Loucy (cell line): ENCODE measurements at regions not wholly inside any gene's neighbourhood (a gene's known extent, or its start where the extent isn't known, plus 50 kb on each side); places are given as distances from the start of the nearest gene placed in this dataset.

Source experiments
- H2AFZ ChIP-seq: fragments of 200-600 bp; sonication (generic); 2 replicates; pipeline ENCODE4 v1.6.0; 2016; ENCODE audit warnings: antibody characterized with exemption, mild to moderate bottlenecking, low read length, moderate library complexity
- H3F3A ChIP-seq: fragments of 200-600 bp; 2 replicates; pipeline ENCODE4 v1.6.0; 2016; ENCODE audit warnings: antibody characterized with exemption, low read depth, mild to moderate bottlenecking
- H3K27me3 ChIP-seq: fragments of 200-600 bp; sonication (generic); 2 replicates; pipeline ENCODE4 v1.6.1; 2014; ENCODE audit warnings: low read length, mild to moderate bottlenecking; ENCODE audit not compliant: insufficient read depth, poor library complexity, severe bottlenecking
- H3K36me3 ChIP-seq: fragments of 200-600 bp; sonication (generic); 2 replicates; pipeline ENCODE4 v1.6.1; 2016; ENCODE audit warnings: low read length; ENCODE audit not compliant: insufficient read depth
- H3K4me1 ChIP-seq: fragments of 200-600 bp; sonication (generic); 2 replicates; pipeline ENCODE4 v1.5.1; 2014; ENCODE audit warnings: low read length, mild to moderate bottlenecking; ENCODE audit not compliant: insufficient read depth, poor library complexity, severe bottlenecking
- H3K4me2 ChIP-seq: fragments of 200-600 bp; sonication (generic); 2 replicates; pipeline ENCODE4 v1.6.0; 2014; ENCODE audit warnings: antibody characterized with exemption, low read length, low read depth, mild to moderate bottlenecking; ENCODE audit not compliant: poor library complexity, severe bottlenecking
- H3K4me3 ChIP-seq: fragments of 200-600 bp; sonication (generic); 2 replicates; pipeline ENCODE4 v1.5.1; 2014; ENCODE audit warnings: low read length, mild to moderate bottlenecking, mixed read lengths; ENCODE audit not compliant: poor library complexity, severe bottlenecking
- H3K79me2 ChIP-seq: fragments of 200-600 bp; sonication (generic); 2 replicates; pipeline ENCODE4 v1.6.1; 2014; ENCODE audit warnings: low read length; ENCODE audit not compliant: insufficient read depth
- H3K9ac ChIP-seq: fragments of 200-600 bp; sonication (generic); 2 replicates; pipeline ENCODE4 v1.6.0; 2014; ENCODE audit warnings: mild to moderate bottlenecking, low read depth, low read length, moderate library complexity; ENCODE audit not compliant: poor library complexity, severe bottlenecking
- H3K9me2 ChIP-seq: fragments of 200-600 bp; sonication (generic); replicated peaks from 2 replicates; pipeline ENCODE4 v1.6.1; 2016; ENCODE audit warnings: low read depth, low read length, mixed read lengths
- H3K9me3 ChIP-seq: fragments of 200-600 bp; sonication (generic); 2 replicates; pipeline ENCODE4 v1.6.1; 2014; ENCODE audit warnings: mild to moderate bottlenecking, antibody characterized with exemption, low read length, low read depth; ENCODE audit not compliant: insufficient read depth
- H4K20me1 ChIP-seq: fragments of 200-600 bp; sonication (generic); 2 replicates; pipeline ENCODE4 v1.6.0; 2014; ENCODE audit warnings: antibody characterized with exemption, low read length, mild to moderate bottlenecking; ENCODE audit not compliant: insufficient read depth, poor library complexity, severe bottlenecking
- CTCF ChIP-seq: fragments of 200-600 bp; sonication (generic); conservative IDR thresholded peaks from 2 replicates; pipeline ENCODE4 v1.5.1; 2014; ENCODE audit warnings: mild to moderate bottlenecking, antibody characterized with exemption, low read length
- EZH2phosphoT487 ChIP-seq: fragments of 200-600 bp; IDR thresholded peaks from 2 replicates; pipeline ENCODE4 v1.6.1; 2018; ENCODE audit warnings: antibody characterized with exemption, mild to moderate bottlenecking, moderate library complexity, borderline replicate concordance

- H3K27me3 ChIP-seq: no peaks in the 10 kb centered on the region
- H3F3A ChIP-seq: no peaks in the 10 kb centered on the region
- H4K20me1 ChIP-seq: no peaks in the 10 kb centered on the region
- H2AFZ ChIP-seq: peak overlapping the region; percentile 37
- H3K36me3 ChIP-seq: no peaks in the 10 kb centered on the region
- H3K4me3 ChIP-seq: no peak overlapping the region
- H3K4me2 ChIP-seq: no peak overlapping the region
- no peaks in the 10 kb centered on the region for H3K79me2 ChIP-seq
- no peaks in the 10 kb centered on the region for H3K4me1 ChIP-seq
- H3K9ac ChIP-seq: no peak overlapping the region
- H3K9me3 ChIP-seq: no peaks in the 10 kb centered on the region
- TF ChIP-seq CTCF (no peak), EZH2phosphoT487 (no peak)
- no peaks in the 10 kb centered on the region for H3K9me2 ChIP-seq
These were observed 560.7 kb downstream of the LRRIQ3 start for GRCh38 chr1:73637264-73637663.

- Histone ChIP-seq H3K36me3 (no peaks in the 10 kb centered on the region), H3K4me1 (no peaks in the 10 kb centered on the region), H3K27me3 (no peaks in the 10 kb centered on the region), H3K4me3 (no peak overlapping the region), H3K9me2 (no peaks in the 10 kb centered on the region), H3K9ac (no peak overlapping the region), H3K4me2 (no peak overlapping the region), H3F3A (no peaks in the 10 kb centered on the region), H4K20me1 (no peaks in the 10 kb centered on the region), H3K79me2 (no peaks in the 10 kb centered on the region), H3K9me3 (no peaks in the 10 kb centered on the region), H2AFZ (no peak overlapping the region)
- TF ChIP-seq EZH2phosphoT487 (no peak), CTCF (peak; percentile 37; the same call in 1 of the 2 replicates)
These were observed 563.0 kb downstream of the LRRIQ3 start for GRCh38 chr1:73635021-73635420.

- Histone ChIP-seq H3K4me1 (no peaks in the 10 kb centered on the region), H2AFZ (no peak overlapping the region), H4K20me1 (no peaks in the 10 kb centered on the region), H3K9ac (no peak overlapping the region), H3K79me2 (no peaks in the 10 kb centered on the region), H3K9me2 (no peaks in the 10 kb centered on the region), H3K9me3 (no peaks in the 10 kb centered on the region), H3K4me2 (no peak overlapping the region), H3K27me3 (no peaks in the 10 kb centered on the region), H3F3A (no peaks in the 10 kb centered on the region), H3K4me3 (no peak overlapping the region), H3K36me3 (no peaks in the 10 kb centered on the region)
- TF ChIP-seq EZH2phosphoT487: no peak
- no peak for TF ChIP-seq CTCF
These were observed 570.3 kb downstream of the LRRIQ3 start for GRCh38 chr1:73627723-73628122.
